Activated CD4-positive, alpha-beta T cell treated with anti-CD3 and anti-CD28 coated beads, Interleukin-2, amount 50 U/mL, for 48 hours (primary cell): ENCODE measurements at regions not wholly inside any gene's neighbourhood (a gene's known extent, or its start where the extent isn't known, plus 50 kb on each side); places are given as distances from the start of the nearest gene placed in this dataset.
A peak's percentile ranks its signal among the peaks of the same experiment; 100 is the strongest.
"Not testable (repeated sequence)": the region's sequence is repeated elsewhere in the genome, so short reads cannot be mapped to it uniquely, and the experiment has no call there.

Source experiments
- DNase-seq, 2 experiments: peaks; one replicate each; pipeline ENCODE4 v3.0.0-alpha.2; 2020

GRCh38 chr16:80250381-80250780, 290.4 kb upstream of the DYNLRB2 start:
- DNase-seq, result no peak

GRCh38 chr16:80243303-80243702, 297.5 kb upstream of the DYNLRB2 start:
- not testable (repeated sequence) for DNase-seq

GRCh38 chr16:80242279-80242678, 298.5 kb upstream of the DYNLRB2 start:
- DNase-seq, result not testable (repeated sequence)

GRCh38 chr16:80233097-80233835, 307.5 kb upstream of the DYNLRB2 start:
- DNase-seq, result no peak

- DNase-seq, result peak; percentile 35 to 43
Measured at GRCh38 chr16:80231888-80232287, 308.9 kb upstream of the DYNLRB2 start.

- DNase-seq, result no peak
Measured at GRCh38 chr16:80231121-80231520, 309.7 kb upstream of the DYNLRB2 start.

- no peak for DNase-seq
Measured at GRCh38 chr16:80230328-80231120, 310.3 kb upstream of the DYNLRB2 start.

- no peak for DNase-seq
Measured at GRCh38 chr16:80226499-80226898, 314.3 kb upstream of the DYNLRB2 start.

GRCh38 chr16:80210787-80211186, 330.0 kb upstream of the DYNLRB2 start:
- no peak for DNase-seq

- DNase-seq, result no peak
Measured at GRCh38 chr16:80208743-80209142, 332.1 kb upstream of the DYNLRB2 start.

GRCh38 chr16:80208015-80208414, 332.8 kb upstream of the DYNLRB2 start:
- no peak for DNase-seq

- DNase-seq, result no peak
Measured at GRCh38 chr16:80203821-80204220, 337.0 kb upstream of the DYNLRB2 start.

GRCh38 chr16:80202831-80203413, 337.9 kb upstream of the DYNLRB2 start:
- no peak for DNase-seq

GRCh38 chr16:80200079-80200478, 340.7 kb upstream of the DYNLRB2 start:
- no peak for DNase-seq

- no peak for DNase-seq
Measured at GRCh38 chr16:80199614-80200013, 341.2 kb upstream of the DYNLRB2 start.

GRCh38 chr16:80198311-80199299, 342.2 kb upstream of the DYNLRB2 start:
- DNase-seq, result no peak

- peak; percentile 5 to 6 for DNase-seq
Measured at GRCh38 chr16:80197741-80198201, 343.0 kb upstream of the DYNLRB2 start.

- DNase-seq, result no peak
Measured at GRCh38 chr16:80191928-80192327, 348.9 kb upstream of the DYNLRB2 start.

- DNase-seq, result no peak
Measured at GRCh38 chr16:80189476-80190175, 351.2 kb upstream of the DYNLRB2 start.

- no peak for DNase-seq
Measured at GRCh38 chr16:80176114-80176513, 364.7 kb upstream of the DYNLRB2 start.

- no peak for DNase-seq
Measured at GRCh38 chr16:80175011-80175410, 365.8 kb upstream of the DYNLRB2 start.

GRCh38 chr16:80174416-80174815, 366.4 kb upstream of the DYNLRB2 start:
- DNase-seq, result no peak
